ENCODE measurements at regions not wholly inside any gene's neighbourhood (a gene's known extent, or its start where the extent isn't known, plus 50 kb on each side); places are given as distances from the start of the nearest gene placed in this dataset.

- in situ Hi-C loops (cut with MboI; ENCODE audit: low sequenced_read_pairs) = no loop called here
- no peak overlapping the region for H3K4me3 ChIP-seq
- DNase-seq (ENCODE audit: low spot score in 2 of 2) = no peak
- no peaks in the 10 kb centered on the region for H3K27me3 ChIP-seq (ENCODE audit: low read depth)
- H3K36me3 ChIP-seq (replicated peaks) = no peaks in the 10 kb centered on the region
- H3K4me1 ChIP-seq = no peaks in the 10 kb centered on the region
- no peaks in the 10 kb centered on the region for H3K9me3 ChIP-seq
Measured at GRCh38 chr18:75782204-75782603, 354.7 kb upstream of the SMIM21 start.

- no peaks in the 10 kb centered on the region for H3K36me3 ChIP-seq (replicated peaks)
- DNase-seq (ENCODE audit: low spot score in 2 of 2) = no peak
- H3K4me3 ChIP-seq = no peak overlapping the region
- no peaks in the 10 kb centered on the region for H3K9me3 ChIP-seq
- H3K27me3 ChIP-seq (ENCODE audit: low read depth) = no peaks in the 10 kb centered on the region
- in situ Hi-C loops (cut with MboI; ENCODE audit: low sequenced_read_pairs) = no loop called here
- H3K4me1 ChIP-seq = no peaks in the 10 kb centered on the region
Measured at GRCh38 chr18:75779910-75780309, 352.4 kb upstream of the SMIM21 start.

GRCh38 chr18:75779450-75779849 is 351.9 kb upstream of the SMIM21 start:
- no peaks in the 10 kb centered on the region for H3K9me3 ChIP-seq
- no peaks in the 10 kb centered on the region for H3K36me3 ChIP-seq (replicated peaks)
- in situ Hi-C loops (cut with MboI; ENCODE audit: low sequenced_read_pairs) = no loop called here
- no peak for DNase-seq (ENCODE audit: low spot score in 2 of 2)
- H3K4me3 ChIP-seq = no peak overlapping the region
- no peaks in the 10 kb centered on the region for H3K4me1 ChIP-seq
- H3K27me3 ChIP-seq (ENCODE audit: low read depth) = no peaks in the 10 kb centered on the region

DNA sequence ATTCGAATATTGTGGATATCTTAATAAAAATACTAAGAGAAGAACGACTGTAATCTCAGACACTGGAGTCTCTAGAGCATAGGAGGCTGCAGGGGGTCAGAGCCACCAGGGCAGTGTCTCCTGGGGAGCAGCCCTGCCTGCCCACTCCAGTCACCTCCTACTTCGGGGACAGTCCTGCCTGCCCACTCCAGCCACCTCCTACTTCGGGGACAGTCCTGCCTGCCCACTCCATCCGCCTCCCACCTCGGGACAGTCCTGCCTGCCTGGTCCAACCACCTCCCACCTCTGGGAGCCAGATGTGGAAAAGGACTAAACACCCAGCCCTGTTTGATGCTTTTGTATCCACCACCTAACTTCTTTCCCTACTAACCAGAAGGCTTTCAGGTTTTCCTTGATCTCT is 350.1 kb upstream of the SMIM21 start:
- no peaks in the 10 kb centered on the region for H3K9me3 ChIP-seq
- in situ Hi-C loops (cut with MboI; ENCODE audit: low sequenced_read_pairs) = no loop called here
- H3K27me3 ChIP-seq (ENCODE audit: low read depth) = no peaks in the 10 kb centered on the region
- H3K4me3 ChIP-seq = no peak overlapping the region
- no peak for DNase-seq (ENCODE audit: low spot score in 2 of 2)
- no peaks in the 10 kb centered on the region for H3K4me1 ChIP-seq
- no peaks in the 10 kb centered on the region for H3K36me3 ChIP-seq (replicated peaks)

GRCh38 chr18:75775121-75775520 is 347.6 kb upstream of the SMIM21 start:
- no peaks in the 10 kb centered on the region for H3K9me3 ChIP-seq
- no peak overlapping the region for H3K4me3 ChIP-seq
- in situ Hi-C loops (cut with MboI; ENCODE audit: low sequenced_read_pairs) = no loop called here
- no peaks in the 10 kb centered on the region for H3K27me3 ChIP-seq (ENCODE audit: low read depth)
- H3K36me3 ChIP-seq (replicated peaks) = no peaks in the 10 kb centered on the region
- no peak for DNase-seq (ENCODE audit: low spot score in 2 of 2)
- H3K4me1 ChIP-seq = no peaks in the 10 kb centered on the region

GRCh38 chr18:75773618-75774017 is 346.1 kb upstream of the SMIM21 start:
- in situ Hi-C loops (cut with MboI; ENCODE audit: low sequenced_read_pairs) = no loop called here

GRCh38 chr18:75762758-75763157 is 335.3 kb upstream of the SMIM21 start:
- DNase-seq (ENCODE audit: low spot score in 2 of 2) = no peak
- in situ Hi-C loops (cut with MboI; ENCODE audit: low sequenced_read_pairs) = no loop called here

More at GRCh38 chr18:75773618-75774017, 346.1 kb upstream of the SMIM21 start:
- H3K9me3 ChIP-seq = no peaks in the 10 kb centered on the region
- H3K4me3 ChIP-seq = no peak overlapping the region
- no peaks in the 10 kb centered on the region for H3K36me3 ChIP-seq (replicated peaks)
- no peak for DNase-seq (ENCODE audit: low spot score in 2 of 2)
- no peaks in the 10 kb centered on the region for H3K4me1 ChIP-seq
- no peaks in the 10 kb centered on the region for H3K27me3 ChIP-seq (ENCODE audit: low read depth)

GRCh38 chr18:75760208-75760607 is 332.7 kb upstream of the SMIM21 start:
- no peak for DNase-seq (ENCODE audit: low spot score in 2 of 2)
- no peaks in the 10 kb centered on the region for H3K36me3 ChIP-seq (replicated peaks)
- in situ Hi-C loops (cut with MboI; ENCODE audit: low sequenced_read_pairs) = no loop called here
- H3K27me3 ChIP-seq (ENCODE audit: low read depth) = no peaks in the 10 kb centered on the region
- no peak overlapping the region for H3K4me3 ChIP-seq
- no peaks in the 10 kb centered on the region for H3K4me1 ChIP-seq
- H3K9me3 ChIP-seq = no peaks in the 10 kb centered on the region

More at GRCh38 chr18:75762758-75763157, 335.3 kb upstream of the SMIM21 start:
- Histone ChIP-seq H3K9me3 (no peaks in the 10 kb centered on the region), H3K4me3 (no peak overlapping the region), H3K36me3 (replicated peaks) (no peaks in the 10 kb centered on the region), H3K27me3 (ENCODE audit: low read depth) (no peaks in the 10 kb centered on the region), H3K4me1 (no peaks in the 10 kb centered on the region)

GRCh38 chr18:75757951-75758350 is 330.4 kb upstream of the SMIM21 start:
- in situ Hi-C loops (cut with MboI; ENCODE audit: low sequenced_read_pairs) = no loop called here
- Histone ChIP-seq H3K36me3 (replicated peaks) (no peaks in the 10 kb centered on the region), H3K27me3 (ENCODE audit: low read depth) (no peaks in the 10 kb centered on the region), H3K4me1 (no peaks in the 10 kb centered on the region), H3K4me3 (no peak overlapping the region), H3K9me3 (no peaks in the 10 kb centered on the region)
- DNase-seq (ENCODE audit: low spot score in 2 of 2) = no peak

DNA sequence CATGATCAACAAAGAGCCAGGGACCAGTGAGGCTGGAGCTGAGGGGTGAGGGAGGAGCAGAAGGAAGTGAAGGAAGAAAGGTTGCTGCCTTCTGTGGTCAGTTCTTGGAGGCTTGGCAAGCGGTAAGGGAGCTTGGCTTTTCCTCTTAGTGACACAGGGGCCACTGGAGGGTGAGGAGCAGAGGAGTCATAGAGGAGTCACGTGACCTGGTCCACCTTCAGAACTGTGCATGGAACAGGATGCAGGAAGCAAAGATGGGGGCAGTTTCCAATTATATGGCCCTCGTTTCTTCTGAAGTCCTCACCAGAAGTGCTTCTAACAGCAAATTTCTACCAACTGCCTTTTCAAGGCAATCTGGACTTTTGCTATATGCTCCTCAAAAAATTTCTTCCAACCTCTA is 326.9 kb upstream of the SMIM21 start:
- Histone ChIP-seq H3K4me3 (no peak overlapping the region), H3K4me1 (no peaks in the 10 kb centered on the region), H3K36me3 (replicated peaks) (no peaks in the 10 kb centered on the region), H3K27me3 (ENCODE audit: low read depth) (no peaks in the 10 kb centered on the region), H3K9me3 (no peaks in the 10 kb centered on the region)
- in situ Hi-C loops (cut with MboI; ENCODE audit: low sequenced_read_pairs) = no loop called here
- DNase-seq (ENCODE audit: low spot score in 2 of 2) = no peak

GRCh38 chr18:75753753-75754152 is 326.2 kb upstream of the SMIM21 start:
- Histone ChIP-seq H3K4me3 (no peak overlapping the region), H3K9me3 (no peaks in the 10 kb centered on the region), H3K27me3 (ENCODE audit: low read depth) (no peaks in the 10 kb centered on the region), H3K4me1 (no peaks in the 10 kb centered on the region), H3K36me3 (replicated peaks) (no peaks in the 10 kb centered on the region)
- no peak for DNase-seq (ENCODE audit: low spot score in 2 of 2)
- in situ Hi-C loops (cut with MboI; ENCODE audit: low sequenced_read_pairs) = no loop called here

DNA sequence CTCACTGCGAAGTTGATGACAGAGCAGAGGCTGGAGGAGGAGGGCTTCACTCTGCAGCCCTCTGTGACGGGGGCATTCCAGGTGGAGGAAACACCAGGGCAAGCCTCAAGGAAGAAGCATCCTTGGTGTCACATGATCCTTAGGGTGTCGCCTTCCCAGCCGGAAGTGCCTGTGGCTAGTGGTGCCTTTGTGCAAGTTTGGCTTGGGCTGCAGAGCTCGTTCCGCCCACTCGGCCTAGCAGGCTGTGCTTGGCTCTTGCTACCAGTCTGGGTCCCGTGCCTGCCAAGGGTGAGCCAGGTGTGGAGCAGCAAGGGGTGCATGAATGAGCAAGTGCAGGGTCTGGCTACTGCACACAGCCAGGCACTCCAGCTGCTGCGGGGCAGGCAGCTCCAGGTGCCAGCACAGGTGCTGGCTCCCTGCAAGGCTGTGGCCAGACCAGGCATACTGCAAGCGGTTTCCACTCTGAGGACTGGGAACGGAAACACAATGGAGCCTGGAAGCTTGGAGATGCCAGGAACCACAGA is 325.3 kb upstream of the SMIM21 start:
- H3K4me3 ChIP-seq = no peak overlapping the region

DNA sequence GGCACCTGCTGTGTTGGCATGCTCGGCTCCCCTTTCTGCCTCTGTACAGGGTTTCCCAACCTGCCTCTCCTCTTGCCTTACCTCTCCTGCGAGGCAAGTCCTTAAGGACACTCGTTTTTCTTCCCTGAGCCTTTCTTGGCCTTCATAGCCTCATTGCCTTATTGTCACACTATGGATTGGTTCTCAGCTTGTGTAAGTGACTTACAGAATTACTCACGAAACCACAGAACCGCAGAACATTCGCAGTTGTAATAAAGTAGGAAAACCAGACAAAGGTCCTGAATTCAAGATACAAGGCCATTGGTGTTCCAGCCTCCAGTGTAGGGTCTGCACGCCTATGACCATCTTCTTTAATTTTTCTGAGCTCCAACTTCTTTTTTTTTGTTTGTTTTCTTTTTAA is 317.6 kb upstream of the SMIM21 start:
- no peak for DNase-seq (ENCODE audit: low spot score in 2 of 2)
- in situ Hi-C loops (cut with MboI; ENCODE audit: low sequenced_read_pairs) = loop anchor here (25.0 kb wide), 1 partner anchor 1083 kb away; no protein-coding TSS in a partner anchor
- Histone ChIP-seq H3K4me1 (no peaks in the 10 kb centered on the region), H3K36me3 (replicated peaks) (no peaks in the 10 kb centered on the region), H3K9me3 (no peaks in the 10 kb centered on the region), H3K27me3 (ENCODE audit: low read depth) (no peaks in the 10 kb centered on the region), H3K4me3 (no peak overlapping the region)

More for the DNA sequence above, 325.3 kb upstream of the SMIM21 start:
- no peaks in the 10 kb centered on the region for H3K9me3 ChIP-seq
- DNase-seq (ENCODE audit: low spot score in 2 of 2) = no peak
- no peaks in the 10 kb centered on the region for H3K27me3 ChIP-seq (ENCODE audit: low read depth)
- in situ Hi-C loops (cut with MboI; ENCODE audit: low sequenced_read_pairs) = no loop called here
- H3K4me1 ChIP-seq = no peaks in the 10 kb centered on the region
- no peaks in the 10 kb centered on the region for H3K36me3 ChIP-seq (replicated peaks)

- H3K4me3 ChIP-seq = no peak overlapping the region
- no peaks in the 10 kb centered on the region for H3K9me3 ChIP-seq
- H3K36me3 ChIP-seq (replicated peaks) = no peaks in the 10 kb centered on the region
- no peaks in the 10 kb centered on the region for H3K4me1 ChIP-seq
- in situ Hi-C loops (cut with MboI; ENCODE audit: low sequenced_read_pairs) = loop anchor here (25.0 kb wide), 1 partner anchor 1080 kb away; no protein-coding TSS in a partner anchor
- no peak for DNase-seq (ENCODE audit: low spot score in 2 of 2)
- no peaks in the 10 kb centered on the region for H3K27me3 ChIP-seq (ENCODE audit: low read depth)
Measured at GRCh38 chr18:75742516-75742915, 315.0 kb upstream of the SMIM21 start.

- in situ Hi-C loops (cut with MboI; ENCODE audit: low sequenced_read_pairs) = loop anchor here (25.0 kb wide), 1 partner anchor 1077 kb away; no protein-coding TSS in a partner anchor
- Histone ChIP-seq H3K9me3 (no peaks in the 10 kb centered on the region), H3K4me1 (no peaks in the 10 kb centered on the region), H3K27me3 (ENCODE audit: low read depth) (no peaks in the 10 kb centered on the region), H3K36me3 (replicated peaks) (no peaks in the 10 kb centered on the region), H3K4me3 (no peak overlapping the region)
- DNase-seq (ENCODE audit: low spot score in 2 of 2) = no peak
Measured at GRCh38 chr18:75739682-75740081, 312.2 kb upstream of the SMIM21 start.

All from HAP-1 (cell line).